HG03457 (cell line): ENCODE measurements at regions not wholly inside any gene's neighbourhood (a gene's known extent, or its start where the extent isn't known, plus 50 kb on each side); places are given as distances from the start of the nearest gene placed in this dataset.

Experiments used
- ATAC-seq: cut with Tn5 transposase; IDR thresholded peaks from one replicate; pipeline ENCODE4 v1.9.1; 2021; ENCODE audit warnings: moderate number of reproducible peaks; ENCODE audit not compliant: unreplicated experiment

- no peak for ATAC-seq
These were observed 72.3 kb upstream of the TMCC3 start for GRCh38 chr12:94722664-94723063.

GRCh38 chr12:94721173-94721572, 70.8 kb upstream of the TMCC3 start:
- ATAC-seq = peak; percentile 77

DNA sequence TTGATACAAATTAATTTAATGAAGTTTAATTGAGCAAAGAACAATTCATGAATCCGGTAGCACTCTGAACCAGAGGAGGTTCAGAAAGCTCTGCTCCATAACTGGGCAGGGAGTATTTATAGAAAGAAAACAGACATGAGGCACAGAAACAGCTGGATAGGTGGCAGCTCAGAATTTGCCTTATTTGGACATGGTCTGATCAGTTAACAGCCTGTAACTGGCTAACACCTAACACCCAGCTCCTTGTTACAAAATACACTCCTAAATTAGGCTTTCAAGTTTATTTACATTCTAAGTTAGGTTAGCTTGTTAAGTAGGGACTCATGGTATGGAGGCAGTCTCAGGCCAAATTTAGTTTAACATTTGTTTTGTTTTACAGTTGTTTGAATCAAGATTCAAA, 67.8 kb upstream of the TMCC3 start:
- ATAC-seq = no peak

DNA sequence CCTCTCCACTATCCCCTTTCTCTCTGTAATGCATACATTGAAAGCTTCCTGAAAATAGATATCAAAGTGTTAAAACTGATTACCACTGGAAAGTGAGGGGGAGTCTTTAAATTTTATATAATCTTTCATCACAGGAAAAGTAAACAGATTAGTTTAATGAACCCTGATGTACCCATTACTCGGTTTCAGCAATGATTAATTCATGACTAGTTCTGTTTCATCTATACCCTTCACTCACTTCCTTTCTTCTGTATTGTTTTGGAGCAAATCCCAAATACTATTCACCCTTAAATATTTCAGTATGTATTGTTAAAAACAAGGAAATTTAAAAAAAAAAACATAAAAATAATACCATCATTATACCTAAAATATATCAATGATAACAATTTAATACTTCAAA, 67.3 kb upstream of the TMCC3 start:
- no peak for ATAC-seq

DNA sequence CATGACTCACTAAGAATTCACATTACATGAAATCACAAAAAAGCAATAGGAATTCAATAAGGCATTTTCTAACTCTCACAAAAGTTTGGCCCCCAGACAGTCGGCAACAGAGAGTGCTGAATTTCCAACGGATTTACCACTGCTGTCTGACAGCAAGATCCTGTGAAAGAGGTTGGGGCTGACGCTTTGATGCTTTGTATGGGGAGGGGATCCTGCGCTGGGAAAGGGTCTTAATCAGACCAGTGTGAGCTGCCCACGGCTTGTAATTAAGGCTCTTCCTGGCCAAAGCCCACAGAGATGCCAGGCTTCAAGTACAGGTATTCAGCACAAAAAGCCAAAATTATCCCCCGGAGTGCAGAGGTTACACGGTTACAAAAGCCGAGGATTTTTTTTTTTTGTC, 66.8 kb upstream of the TMCC3 start:
- no peak for ATAC-seq

DNA sequence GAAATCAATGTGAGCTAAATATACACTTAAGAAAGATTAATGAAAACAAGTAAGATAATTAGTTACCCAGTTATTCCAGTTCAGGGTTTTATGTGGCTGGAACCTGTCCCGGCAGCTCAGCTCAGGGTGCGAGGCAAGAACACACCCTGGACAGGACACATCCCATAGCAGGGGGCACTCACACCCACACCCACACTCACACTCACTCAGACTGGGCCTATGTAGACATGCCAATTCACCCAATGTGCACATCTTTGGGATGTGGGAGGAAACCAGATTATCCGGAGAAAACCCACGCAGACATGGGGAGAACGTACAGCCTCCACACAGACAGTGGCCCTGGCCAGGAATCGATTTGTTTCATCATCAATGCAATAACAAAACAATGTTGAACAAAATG, 66.0 kb upstream of the TMCC3 start:
- no peak for ATAC-seq

- ATAC-seq = no peak
These were observed 64.2 kb upstream of the TMCC3 start for GRCh38 chr12:94714378-94715114.

DNA sequence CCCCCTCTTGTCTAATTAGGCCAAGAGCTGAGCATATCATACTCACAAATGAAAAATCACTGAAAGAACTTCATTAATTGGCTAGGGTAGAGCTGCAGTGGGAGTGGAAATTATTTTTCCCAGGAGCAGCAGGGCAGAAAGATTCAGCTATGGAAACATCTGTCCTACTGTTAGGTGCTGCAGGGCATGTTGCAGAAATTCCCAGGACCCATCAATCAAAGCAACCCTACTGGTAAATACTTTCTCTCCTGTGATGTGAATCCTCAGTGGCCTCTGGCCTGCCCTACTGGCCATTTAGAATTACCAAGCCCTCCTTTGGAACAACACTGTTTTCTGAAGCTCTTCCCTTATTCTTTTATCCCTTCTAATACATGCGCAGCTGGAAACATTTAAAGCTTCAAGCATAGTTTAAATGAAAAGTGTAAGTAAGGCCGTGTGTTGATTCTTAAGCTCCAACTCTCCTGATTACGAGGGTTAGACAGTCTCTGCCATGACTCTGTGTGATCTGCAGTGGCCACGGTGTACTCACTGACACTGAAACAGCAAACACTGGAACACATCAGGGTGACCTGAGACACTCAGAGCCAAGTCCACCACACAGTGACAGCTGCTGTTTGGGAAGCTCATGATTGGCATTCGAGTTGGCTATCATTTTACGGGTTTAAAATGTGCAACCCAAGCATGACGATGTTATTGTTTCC, 62.6 kb upstream of the TMCC3 start:
- no peak for ATAC-seq

DNA sequence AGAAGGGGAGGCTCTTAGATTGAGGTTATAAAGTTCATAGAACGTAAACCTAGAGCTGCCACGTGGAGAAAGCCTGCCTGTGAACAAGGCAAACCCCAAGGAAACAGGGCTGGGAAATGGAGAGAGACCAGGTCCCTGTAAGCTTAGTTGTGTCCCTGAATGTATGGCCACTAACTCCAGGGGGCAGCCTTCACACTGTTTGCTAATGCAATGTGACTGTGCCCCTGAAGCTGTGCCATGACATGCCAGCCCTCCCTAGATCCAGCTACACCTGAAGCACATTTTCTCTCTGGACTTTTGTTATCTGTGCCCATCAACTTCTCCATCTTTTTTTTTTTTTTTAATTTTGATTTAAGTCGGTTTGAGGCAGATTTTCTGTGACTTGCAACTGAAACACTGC, 60.6 kb upstream of the TMCC3 start:
- ATAC-seq = no peak

DNA sequence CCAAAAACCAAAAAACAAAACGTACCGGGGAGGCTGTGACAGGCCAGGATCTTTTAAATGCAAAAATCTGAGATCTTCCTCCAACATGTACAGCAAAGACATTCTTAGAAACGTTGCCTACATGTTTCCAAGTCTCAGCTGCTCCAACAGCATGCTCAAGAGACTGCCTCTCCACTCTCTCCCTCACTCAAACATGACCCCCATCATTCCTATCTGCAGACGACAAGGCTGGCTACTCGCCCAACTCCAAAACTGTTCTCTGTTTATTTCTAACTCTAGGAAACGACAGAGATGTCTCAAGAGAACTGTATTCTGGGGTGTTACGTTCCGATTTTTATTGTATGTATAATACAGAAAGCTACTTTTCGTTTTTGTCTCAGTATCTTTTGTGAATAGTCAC, 57.5 kb upstream of the TMCC3 start:
- ATAC-seq = no peak

- ATAC-seq = no peak
These were observed 56.7 kb upstream of the TMCC3 start for GRCh38 chr12:94707036-94707435.

GRCh38 chr12:94706250-94706661, 55.9 kb upstream of the TMCC3 start:
- peak; percentile 65 for ATAC-seq

DNA sequence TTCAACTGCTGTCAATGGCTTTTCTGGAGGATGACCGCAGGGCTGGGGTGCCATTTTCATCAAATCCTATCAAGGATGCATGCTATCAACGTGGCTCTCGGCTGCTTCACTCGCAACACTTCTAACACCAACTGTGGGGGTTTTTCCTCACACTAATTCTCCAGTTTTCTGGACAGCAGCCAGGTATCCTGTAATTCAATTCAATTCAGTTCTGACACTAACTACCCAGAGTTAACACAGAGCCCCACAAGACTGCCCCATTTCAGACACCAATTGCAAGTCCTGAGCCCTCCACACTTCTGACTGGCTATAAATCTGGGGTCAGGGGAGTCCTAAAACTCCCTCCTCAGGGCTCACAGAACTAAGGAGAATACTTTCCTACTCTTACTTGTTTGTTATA, 55.3 kb upstream of the TMCC3 start:
- ATAC-seq = no peak

GRCh38 chr12:94704452-94705306, 54.3 kb upstream of the TMCC3 start:
- ATAC-seq = no peak

GRCh38 chr12:94702696-94703095, 52.3 kb upstream of the TMCC3 start:
- ATAC-seq = no peak

- no peak for ATAC-seq
These were observed 51.4 kb upstream of the TMCC3 start for GRCh38 chr12:94701711-94702110.

- no peak for ATAC-seq
These were observed 50.3 kb upstream of the TMCC3 start for GRCh38 chr12:94700662-94701061.
